ENCODE measurements at regions not wholly inside any gene's neighbourhood (a gene's known extent, or its start where the extent isn't known, plus 50 kb on each side); places are given as distances from the start of the nearest gene placed in this dataset.

DNA sequence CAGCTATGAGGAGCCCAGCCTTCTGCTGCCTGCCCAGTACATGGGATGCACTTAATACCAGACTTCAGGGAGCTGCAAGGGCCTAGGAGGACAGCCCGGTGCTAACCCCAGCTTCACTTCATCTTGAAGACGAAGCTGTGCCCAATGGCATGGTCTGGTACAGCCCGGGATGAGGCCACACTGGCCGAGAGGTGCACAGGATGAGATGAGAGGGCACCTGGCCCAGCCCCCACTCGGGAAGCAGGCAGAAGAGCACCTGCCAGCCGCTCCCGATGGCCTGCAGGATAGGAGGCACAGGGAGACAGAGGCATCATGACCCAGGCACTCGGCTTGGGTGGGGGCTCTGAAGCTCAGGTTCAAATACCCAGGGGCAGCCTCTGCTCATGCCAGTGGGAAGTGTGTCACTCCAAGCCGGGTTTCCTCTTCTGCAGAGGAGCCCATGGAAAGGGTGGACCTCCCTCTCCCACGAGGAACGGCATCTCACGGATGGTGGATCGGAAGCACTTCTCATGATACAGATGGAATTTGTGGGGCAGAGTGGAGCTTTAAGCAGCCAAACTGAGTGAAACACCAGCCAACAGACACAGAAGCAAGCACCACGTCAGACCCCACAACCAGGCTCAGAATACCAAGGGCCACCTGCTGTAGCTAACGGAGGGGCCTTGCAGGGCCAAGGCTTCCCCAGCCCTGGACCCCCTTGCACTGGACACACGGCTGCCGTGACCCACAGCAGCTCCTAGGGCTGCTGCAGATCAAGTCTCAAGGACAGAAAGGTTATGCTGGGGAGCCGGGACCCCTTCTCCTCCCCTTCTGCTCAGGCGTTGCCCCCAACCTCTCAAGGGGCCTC lies 875.2 kb downstream of the BRD1 start:
- H3K4me3 ChIP-seq (ENCODE audit: low read depth, low read length): no peak overlapping the region
- no peak for DNase-seq (ENCODE audit: low read depth)
- TF ChIP-seq, protein P1, sequence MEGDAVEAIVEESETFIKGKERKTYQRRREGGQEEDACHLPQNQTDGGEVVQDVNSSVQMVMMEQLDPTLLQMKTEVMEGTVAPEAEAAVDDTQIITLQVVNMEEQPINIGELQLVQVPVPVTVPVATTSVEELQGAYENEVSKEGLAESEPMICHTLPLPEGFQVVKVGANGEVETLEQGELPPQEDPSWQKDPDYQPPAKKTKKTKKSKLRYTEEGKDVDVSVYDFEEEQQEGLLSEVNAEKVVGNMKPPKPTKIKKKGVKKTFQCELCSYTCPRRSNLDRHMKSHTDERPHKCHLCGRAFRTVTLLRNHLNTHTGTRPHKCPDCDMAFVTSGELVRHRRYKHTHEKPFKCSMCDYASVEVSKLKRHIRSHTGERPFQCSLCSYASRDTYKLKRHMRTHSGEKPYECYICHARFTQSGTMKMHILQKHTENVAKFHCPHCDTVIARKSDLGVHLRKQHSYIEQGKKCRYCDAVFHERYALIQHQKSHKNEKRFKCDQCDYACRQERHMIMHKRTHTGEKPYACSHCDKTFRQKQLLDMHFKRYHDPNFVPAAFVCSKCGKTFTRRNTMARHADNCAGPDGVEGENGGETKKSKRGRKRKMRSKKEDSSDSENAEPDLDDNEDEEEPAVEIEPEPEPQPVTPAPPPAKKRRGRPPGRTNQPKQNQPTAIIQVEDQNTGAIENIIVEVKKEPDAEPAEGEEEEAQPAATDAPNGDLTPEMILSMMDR (IDR thresholded peaks at IDR 0.05; ENCODE audit: control insufficient read depth, extremely low read depth, insufficient read depth): no peak

DNA sequence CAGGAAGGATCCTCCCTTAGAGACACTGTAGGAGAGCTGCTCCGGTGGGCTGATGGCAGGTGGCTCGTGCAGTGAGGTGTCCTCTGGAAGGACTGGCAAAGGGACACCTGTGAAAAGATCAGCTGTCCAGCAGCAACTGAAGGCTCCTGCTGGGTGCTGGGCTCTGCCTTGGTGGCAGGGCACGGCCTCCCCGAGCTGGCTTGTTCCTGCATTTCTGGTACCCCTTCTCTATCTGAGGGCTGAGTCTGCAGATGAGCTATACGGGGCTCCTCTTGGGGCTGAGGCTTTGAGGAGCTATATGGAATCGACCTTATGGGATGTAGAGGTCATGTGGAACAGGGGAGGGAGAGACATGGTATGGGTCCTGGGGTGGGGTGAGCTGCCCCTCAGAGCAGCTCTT lies 875.8 kb downstream of the BRD1 start:
- TF ChIP-seq, protein P1 (IDR thresholded peaks at IDR 0.05; ENCODE audit: control insufficient read depth, extremely low read depth, insufficient read depth): no peak
- H3K4me3 ChIP-seq (ENCODE audit: low read depth, low read length): no peak overlapping the region

DNA sequence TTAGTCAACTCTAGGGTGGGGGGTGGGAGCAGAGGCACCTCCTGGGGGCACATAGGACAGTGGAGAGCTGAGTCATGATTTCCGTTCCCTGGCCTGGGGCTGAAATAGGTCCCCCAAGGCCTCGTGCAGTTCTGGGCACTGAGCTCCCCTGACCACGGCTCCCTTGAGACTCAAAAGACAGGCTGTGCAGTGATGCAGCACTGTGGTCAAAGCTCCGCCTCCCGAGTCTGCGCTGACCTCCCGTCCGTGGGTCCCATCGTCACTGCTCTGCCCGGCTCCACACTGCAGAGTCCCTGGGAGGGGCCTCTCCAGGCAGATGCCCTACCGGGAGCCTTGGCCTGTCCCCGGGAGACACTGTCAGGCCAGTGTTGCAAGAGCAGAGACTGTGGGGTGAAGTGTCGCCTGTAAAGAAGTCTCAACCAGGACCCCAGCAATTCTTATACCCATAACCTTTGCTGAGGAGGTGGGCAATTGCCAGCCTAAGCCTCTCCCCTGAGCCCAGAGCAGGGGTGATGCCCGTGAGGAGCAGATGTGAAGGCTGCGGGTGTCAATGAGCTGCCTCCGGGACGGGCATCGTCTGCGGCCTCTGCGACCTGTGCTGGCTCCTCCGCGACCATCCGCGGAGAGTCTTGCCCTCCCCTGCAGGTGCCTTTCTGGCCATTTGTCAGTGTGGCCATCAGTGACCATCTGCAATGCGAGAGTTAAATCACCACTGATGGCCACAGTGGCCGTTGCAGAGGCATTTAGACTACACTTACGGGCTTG lies 877.3 kb downstream of the BRD1 start:
- DNase-seq (ENCODE audit: low read depth): no peak
- no peak overlapping the region for H3K4me3 ChIP-seq (ENCODE audit: low read depth, low read length)
- TF ChIP-seq, protein P1 (IDR thresholded peaks at IDR 0.05; ENCODE audit: control insufficient read depth, extremely low read depth, insufficient read depth): no peak

More for the DNA sequence above, 875.8 kb downstream of the BRD1 start:
- DNase-seq (ENCODE audit: low read depth): no peak

DNA sequence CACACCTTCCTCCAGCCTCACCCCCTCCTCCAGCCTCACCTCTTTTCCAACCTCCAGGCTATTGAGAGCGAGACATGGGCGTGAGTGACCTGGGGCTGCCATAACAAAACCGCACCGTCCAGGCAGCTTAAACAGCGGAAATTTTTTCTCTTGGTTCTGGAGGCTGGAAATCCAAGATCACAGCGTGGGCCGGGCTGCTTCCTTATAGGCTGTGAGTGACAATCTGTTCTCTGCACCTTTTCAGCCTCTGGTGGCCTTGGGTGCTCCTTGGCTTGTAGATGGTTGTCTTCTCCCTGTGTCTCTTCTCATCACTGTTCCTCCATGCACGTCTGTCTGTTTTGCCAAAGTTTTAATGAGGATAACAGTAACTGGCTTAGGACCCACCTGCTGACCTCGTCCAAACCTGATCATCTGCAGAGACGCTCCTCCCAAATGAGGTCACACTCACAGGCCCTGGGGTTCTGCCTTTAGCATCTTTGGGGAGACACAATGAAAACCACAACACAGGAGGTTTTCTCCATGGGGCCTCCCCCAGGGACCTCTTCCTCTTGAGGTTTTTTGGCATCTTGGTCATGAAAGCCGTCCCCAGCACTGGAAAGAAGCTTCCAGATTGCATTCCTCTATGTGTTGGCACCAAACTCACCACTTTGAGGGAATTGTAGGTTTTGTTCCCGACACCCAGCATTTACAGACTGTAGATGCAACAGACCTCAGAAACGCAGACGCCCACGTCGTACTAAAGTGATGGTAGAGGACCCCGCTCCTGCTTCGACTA lies 878.1 kb downstream of the BRD1 start:
- no peak for DNase-seq (ENCODE audit: low read depth)
- no peak overlapping the region for H3K4me3 ChIP-seq (ENCODE audit: low read depth, low read length)
- TF ChIP-seq, protein P1 (IDR thresholded peaks at IDR 0.05; ENCODE audit: control insufficient read depth, extremely low read depth, insufficient read depth): no peak

DNA sequence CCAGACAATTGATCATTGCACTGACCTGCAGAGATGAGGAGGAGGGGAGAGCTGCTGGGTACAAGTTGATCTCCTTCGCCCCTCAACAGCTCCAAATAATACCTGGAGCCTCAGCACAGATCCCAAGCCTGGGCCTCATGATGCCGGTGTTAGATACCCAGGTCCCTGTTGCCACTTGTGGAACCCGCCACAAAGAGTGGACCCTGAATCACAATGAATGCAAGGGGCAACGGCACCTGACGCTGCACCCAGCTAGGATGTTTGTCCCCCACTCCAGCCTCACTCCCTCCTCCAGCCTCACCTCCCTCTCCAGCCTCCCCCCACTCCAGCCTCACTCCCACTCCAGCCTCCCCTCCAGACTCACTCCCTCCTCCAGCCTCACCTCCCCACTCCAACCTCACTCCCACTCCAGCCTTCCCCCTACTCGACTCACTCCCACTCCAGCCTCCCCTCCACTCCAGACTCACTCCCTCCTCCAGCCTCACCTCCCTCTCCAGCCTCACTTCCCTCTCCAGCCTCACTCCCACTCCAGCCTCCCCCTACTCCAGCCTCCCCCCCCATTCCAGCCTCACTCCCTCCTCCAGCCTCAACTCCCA lies 879.0 kb downstream of the BRD1 start:
- H3K4me3 ChIP-seq (ENCODE audit: low read depth, low read length): no peak overlapping the region
- TF ChIP-seq, protein P1 (IDR thresholded peaks at IDR 0.05; ENCODE audit: control insufficient read depth, extremely low read depth, insufficient read depth): no peak
- DNase-seq (ENCODE audit: low read depth): no peak

DNA sequence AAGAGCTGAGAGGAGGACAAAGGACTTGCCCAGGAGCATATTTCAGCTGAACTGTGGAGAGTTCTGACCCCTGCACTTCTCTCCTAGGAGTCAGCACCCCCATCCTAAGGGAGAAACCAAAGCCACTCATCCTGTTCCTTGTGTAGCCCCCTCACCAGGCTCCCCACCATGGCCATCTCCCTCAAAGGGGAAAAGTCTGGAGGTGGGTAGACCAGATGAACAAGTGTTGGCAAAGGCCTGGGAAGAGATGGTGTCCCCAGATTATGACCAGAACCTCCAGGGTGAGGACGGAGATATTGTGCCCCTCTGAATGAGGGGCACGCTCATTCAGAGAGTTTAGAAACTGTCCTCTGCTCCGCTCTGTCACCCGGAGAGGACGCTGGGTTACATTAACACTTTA lies 880.0 kb downstream of the BRD1 start:
- no peak for DNase-seq (ENCODE audit: low read depth)
- TF ChIP-seq, protein P1 (IDR thresholded peaks at IDR 0.05; ENCODE audit: control insufficient read depth, extremely low read depth, insufficient read depth): no peak
- H3K4me3 ChIP-seq (ENCODE audit: low read depth, low read length): no peak overlapping the region
